Breast epithelium (tissue), 3 donors: ENCODE measurements at regions not wholly inside any gene's neighbourhood (a gene's known extent, or its start where the extent isn't known, plus 50 kb on each side); places are given as distances from the start of the nearest gene placed in this dataset.

Source experiments
- POLR2A ChIP-seq: fragments of 450-650 bp; IDR thresholded peaks from one replicate; pipeline ENCODE4 v1.6.1; 2016; ENCODE audit warnings: antibody characterized with exemption, mild to moderate bottlenecking, moderate library complexity
- TF ChIP-seq, protein P1 (sequence below), 3 donors: fragments of 450-650 bp; IDR thresholded peaks; one replicate each; pipeline ENCODE4 v1.5.1; 2016 to 2017; ENCODE audit warnings: antibody characterized with exemption in 3 of 3, mild to moderate bottlenecking in 3 of 3, moderate library complexity in 3 of 3

DNA sequence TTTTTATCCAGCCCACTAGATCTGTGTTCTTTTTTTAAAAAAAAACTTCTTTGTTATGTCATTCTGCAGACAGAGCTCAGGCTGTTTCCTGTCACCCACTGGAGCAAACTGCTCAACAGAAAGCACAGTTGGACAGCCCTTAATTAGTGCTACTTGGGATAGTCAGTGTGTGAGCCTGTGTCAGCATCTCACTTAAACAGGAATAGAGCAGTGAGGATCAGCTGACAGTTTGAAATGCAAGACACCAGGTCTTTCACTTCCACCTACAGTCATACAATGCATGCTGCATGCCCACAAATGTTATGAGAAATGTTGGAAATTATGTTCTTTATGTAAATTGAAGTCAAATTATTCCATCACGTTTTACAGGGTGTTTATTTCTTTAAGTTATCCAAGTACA lies 174.9 kb downstream of the NR4A2 start:
- TF ChIP-seq, protein P1, sequence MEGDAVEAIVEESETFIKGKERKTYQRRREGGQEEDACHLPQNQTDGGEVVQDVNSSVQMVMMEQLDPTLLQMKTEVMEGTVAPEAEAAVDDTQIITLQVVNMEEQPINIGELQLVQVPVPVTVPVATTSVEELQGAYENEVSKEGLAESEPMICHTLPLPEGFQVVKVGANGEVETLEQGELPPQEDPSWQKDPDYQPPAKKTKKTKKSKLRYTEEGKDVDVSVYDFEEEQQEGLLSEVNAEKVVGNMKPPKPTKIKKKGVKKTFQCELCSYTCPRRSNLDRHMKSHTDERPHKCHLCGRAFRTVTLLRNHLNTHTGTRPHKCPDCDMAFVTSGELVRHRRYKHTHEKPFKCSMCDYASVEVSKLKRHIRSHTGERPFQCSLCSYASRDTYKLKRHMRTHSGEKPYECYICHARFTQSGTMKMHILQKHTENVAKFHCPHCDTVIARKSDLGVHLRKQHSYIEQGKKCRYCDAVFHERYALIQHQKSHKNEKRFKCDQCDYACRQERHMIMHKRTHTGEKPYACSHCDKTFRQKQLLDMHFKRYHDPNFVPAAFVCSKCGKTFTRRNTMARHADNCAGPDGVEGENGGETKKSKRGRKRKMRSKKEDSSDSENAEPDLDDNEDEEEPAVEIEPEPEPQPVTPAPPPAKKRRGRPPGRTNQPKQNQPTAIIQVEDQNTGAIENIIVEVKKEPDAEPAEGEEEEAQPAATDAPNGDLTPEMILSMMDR (IDR thresholded peaks at IDR 0.05): no peak
- TF ChIP-seq POLR2A: no peak
